GM21619 (cell line): ENCODE measurements at regions not wholly inside any gene's neighbourhood (a gene's known extent, or its start where the extent isn't known, plus 50 kb on each side); places are given as distances from the start of the nearest gene placed in this dataset.

ENCODE experiments used
- ATAC-seq: cut with Tn5 transposase; IDR thresholded peaks from one replicate; pipeline ENCODE4 v1.9.1; 2021; ENCODE audit not compliant: unreplicated experiment

- no peak for ATAC-seq
Observed at GRCh38 chr2:10498525-10499274, 50.6 kb upstream of the ODC1 start.
